ENCODE measurements at regions not wholly inside any gene's neighbourhood (a gene's known extent, or its start where the extent isn't known, plus 50 kb on each side); places are given as distances from the start of the nearest gene placed in this dataset.
"Not testable (repeated sequence)": the region's sequence is repeated elsewhere in the genome, so short reads cannot be mapped to it uniquely, and the experiment has no call there.

GRCh38 chr15:69568173-69569009 lies 115.8 kb downstream of the RPLP1 start:
- H3K4me3 ChIP-seq (ENCODE audit: low read depth, low read length) = no peak overlapping the region
- DNase-seq (ENCODE audit: low read depth) = no peak
- no peak for TF ChIP-seq CTCF (IDR thresholded peaks at IDR 0.05; ENCODE audit: control insufficient read depth, extremely low read depth, insufficient read depth)

GRCh38 chr15:69570454-69570853 lies 117.8 kb downstream of the RPLP1 start:
- DNase-seq (ENCODE audit: low read depth) = no peak
- TF ChIP-seq CTCF (IDR thresholded peaks at IDR 0.05; ENCODE audit: control insufficient read depth, extremely low read depth, insufficient read depth) = no peak
- no peak overlapping the region for H3K4me3 ChIP-seq (ENCODE audit: low read depth, low read length)

- H3K4me3 ChIP-seq (ENCODE audit: low read depth, low read length) = no peak overlapping the region
- no peak for TF ChIP-seq CTCF (IDR thresholded peaks at IDR 0.05; ENCODE audit: control insufficient read depth, extremely low read depth, insufficient read depth)
- DNase-seq (ENCODE audit: low read depth) = no peak
Observed at GRCh38 chr15:69570997-69571396, 118.4 kb downstream of the RPLP1 start.

GRCh38 chr15:69573278-69573677 lies 120.7 kb downstream of the RPLP1 start:
- DNase-seq (ENCODE audit: low read depth); H3K4me3 ChIP-seq (ENCODE audit: low read depth, low read length): not testable (repeated sequence)

- DNase-seq (ENCODE audit: low read depth) = no peak
- H3K4me3 ChIP-seq (ENCODE audit: low read depth, low read length) = no peak overlapping the region
- no peak for TF ChIP-seq CTCF (IDR thresholded peaks at IDR 0.05; ENCODE audit: control insufficient read depth, extremely low read depth, insufficient read depth)
Observed at GRCh38 chr15:69573815-69574475, 121.3 kb downstream of the RPLP1 start.

- DNase-seq (ENCODE audit: low read depth) = no peak
- H3K4me3 ChIP-seq (ENCODE audit: low read depth, low read length) = no peak overlapping the region
- no peak for TF ChIP-seq CTCF (IDR thresholded peaks at IDR 0.05; ENCODE audit: control insufficient read depth, extremely low read depth, insufficient read depth)
Observed at GRCh38 chr15:69574506-69574905, 121.9 kb downstream of the RPLP1 start.

- H3K4me3 ChIP-seq (ENCODE audit: low read depth, low read length) = no peak overlapping the region
- no peak for DNase-seq (ENCODE audit: low read depth)
- no peak for TF ChIP-seq CTCF (IDR thresholded peaks at IDR 0.05; ENCODE audit: control insufficient read depth, extremely low read depth, insufficient read depth)
Observed at GRCh38 chr15:69575387-69575786, 122.8 kb downstream of the RPLP1 start.
